A673 (cell line): ENCODE measurements at regions not wholly inside any gene's neighbourhood (a gene's known extent, or its start where the extent isn't known, plus 50 kb on each side); places are given as distances from the start of the nearest gene placed in this dataset.

ENCODE experiments used
- BruUV-seq: library from RNA; stranded (reverse); fragments of 400-500 nt; replicated peaks from 2 replicates; lab custom pipeline; 2021; lab: Mats Ljungman, UMichigan
- CTCF ChIA-PET: fragments of 300-600 bp; sonication (Branson Sonifier 250); formaldehyde crosslinking; loops from one replicate; lab custom pipeline; 2022; ENCODE audit warnings: antibody characterized with exemption; lab: Charles Lee
- POLR2A ChIA-PET: fragments of 300-600 bp; sonication (Branson Sonifier 250); formaldehyde crosslinking; loops from one replicate; lab custom pipeline; 2022; ENCODE audit warnings: antibody characterized with exemption; ENCODE audit not compliant: low non-redundant PET; lab: Charles Lee
- DNase-seq: peaks from one replicate; pipeline ENCODE4 v3.0.0-alpha.2; 2015; ENCODE audit warnings: low spot score
- H3K27ac ChIP-seq: fragments of 200-600 bp; sonication (generic); 2 replicates; pipeline ENCODE4 v1.5.1; 2016; ENCODE audit warnings: mixed run types, low read depth, mild to moderate bottlenecking, mixed read lengths, antibody characterized with exemption, low read length; ENCODE audit not compliant: poor library complexity, severe bottlenecking
- H3K27me3 ChIP-seq: fragments of 200-600 bp; sonication (generic); replicated peaks from 2 replicates; pipeline ENCODE4 v1.6.1; 2017; ENCODE audit warnings: mixed run types, low read depth, mild to moderate bottlenecking, mixed read lengths, antibody characterized with exemption, low read length; ENCODE audit not compliant: insufficient read depth, poor library complexity
- H3K36me3 ChIP-seq: fragments of 200-600 bp; sonication (generic); 2 replicates; pipeline ENCODE4 v1.6.1; 2016; ENCODE audit warnings: mixed run types, mild to moderate bottlenecking, mixed read lengths, antibody characterized with exemption, low read length; ENCODE audit not compliant: insufficient read depth, poor library complexity, severe bottlenecking
- H3K4me1 ChIP-seq: fragments of 200-600 bp; sonication (generic); 2 replicates; pipeline ENCODE4 v1.6.1; 2017; ENCODE audit warnings: mixed run types, mild to moderate bottlenecking, mixed read lengths, antibody characterized with exemption, low read length; ENCODE audit not compliant: insufficient read depth, poor library complexity, severe bottlenecking
- H3K4me3 ChIP-seq: fragments of 200-600 bp; sonication (generic); 2 replicates; pipeline ENCODE4 v1.5.1; 2016; ENCODE audit warnings: low read depth, mixed run types, mild to moderate bottlenecking, mixed read lengths, low read length; ENCODE audit not compliant: poor library complexity, severe bottlenecking
- H3K9me3 ChIP-seq: fragments of 200-600 bp; sonication (generic); 2 replicates; pipeline ENCODE4 v1.6.1; 2016; ENCODE audit warnings: mixed run types, low read depth, mild to moderate bottlenecking, mixed read lengths, antibody characterized with exemption, low read length; ENCODE audit not compliant: poor library complexity, severe bottlenecking
- CTCF ChIP-seq: fragments of 300-800, 200-600 bp; sonication (generic); conservative IDR thresholded peaks from 2 replicates; pipeline ENCODE4 v1.5.1; 2017; ENCODE audit warnings: low read depth, mild to moderate bottlenecking, antibody characterized with exemption, low read length, moderate library complexity, mixed read lengths
- EZH2 ChIP-seq: fragments of 200-600 bp; sonication (generic); IDR thresholded peaks from 2 replicates; pipeline ENCODE4 v1.6.1; 2017; ENCODE audit warnings: borderline replicate concordance, low read depth, mild to moderate bottlenecking, mixed read lengths, antibody characterized with exemption, low read length; ENCODE audit not compliant: poor library complexity, severe bottlenecking
- intact Hi-C: fragments of 100-400 bp; cut with micrococcal nuclease; formaldehyde crosslinking; loops from one replicate; pipeline ENCODE4 v1.10.0; 2022; ENCODE audit not compliant: unreplicated experiment

GRCh38 chr21:20613654-20614053 lies 384.6 kb upstream of the NCAM2 start:
- no peaks in the 10 kb centered on the region for H3K36me3 ChIP-seq
- intact Hi-C loops = no loop called here
- no peaks in the 10 kb centered on the region for H3K9me3 ChIP-seq
- no peaks in the 10 kb centered on the region for H3K27me3 ChIP-seq
- no peaks in the 10 kb centered on the region for H3K4me1 ChIP-seq
- CTCF ChIA-PET = no interaction called here
- BruUV-seq = no TSS peak
- TF ChIP-seq CTCF = no peak
- no peak for TF ChIP-seq EZH2
- DNase-seq = no peak
- no peak overlapping the region for H3K27ac ChIP-seq
- POLR2A ChIA-PET = no interaction called here
- H3K4me3 ChIP-seq = no peak overlapping the region

GRCh38 chr21:20617130-20617529 lies 381.1 kb upstream of the NCAM2 start:
- POLR2A ChIA-PET = no interaction called here
- H3K27me3 ChIP-seq = no peaks in the 10 kb centered on the region

GRCh38 chr21:20618878-20619277 lies 379.3 kb upstream of the NCAM2 start:
- POLR2A ChIA-PET = no interaction called here

More at GRCh38 chr21:20617130-20617529, 381.1 kb upstream of the NCAM2 start:
- intact Hi-C loops = no loop called here
- Histone ChIP-seq H3K36me3 (no peaks in the 10 kb centered on the region), H3K4me3 (no peak overlapping the region), H3K9me3 (peaks cover 5% of the 10 kb centered on the region), H3K4me1 (no peaks in the 10 kb centered on the region), H3K27ac (no peak overlapping the region)
- TF ChIP-seq CTCF = no peak
- no peak for TF ChIP-seq EZH2
- DNase-seq = no peak
- CTCF ChIA-PET = no interaction called here
- no TSS peak for BruUV-seq

More at GRCh38 chr21:20618878-20619277, 379.3 kb upstream of the NCAM2 start:
- CTCF ChIA-PET = no interaction called here
- DNase-seq = no peak
- Histone ChIP-seq H3K36me3 (no peaks in the 10 kb centered on the region), H3K4me3 (no peak overlapping the region), H3K27ac (no peak overlapping the region), H3K4me1 (no peaks in the 10 kb centered on the region), H3K9me3 (peaks cover 5% of the 10 kb centered on the region), H3K27me3 (no peaks in the 10 kb centered on the region)
- no TSS peak for BruUV-seq
- intact Hi-C loops = no loop called here
- TF ChIP-seq EZH2 (no peak), CTCF (no peak)
